HG02588 (cell line): ENCODE measurements at regions not wholly inside any gene's neighbourhood (a gene's known extent, or its start where the extent isn't known, plus 50 kb on each side); places are given as distances from the start of the nearest gene placed in this dataset.

Experiments used
- ATAC-seq: cut with Tn5 transposase; IDR thresholded peaks from one replicate; pipeline ENCODE4 v1.9.1; 2021; ENCODE audit warnings: mild to moderate bottlenecking, moderate library complexity; ENCODE audit not compliant: unreplicated experiment

DNA sequence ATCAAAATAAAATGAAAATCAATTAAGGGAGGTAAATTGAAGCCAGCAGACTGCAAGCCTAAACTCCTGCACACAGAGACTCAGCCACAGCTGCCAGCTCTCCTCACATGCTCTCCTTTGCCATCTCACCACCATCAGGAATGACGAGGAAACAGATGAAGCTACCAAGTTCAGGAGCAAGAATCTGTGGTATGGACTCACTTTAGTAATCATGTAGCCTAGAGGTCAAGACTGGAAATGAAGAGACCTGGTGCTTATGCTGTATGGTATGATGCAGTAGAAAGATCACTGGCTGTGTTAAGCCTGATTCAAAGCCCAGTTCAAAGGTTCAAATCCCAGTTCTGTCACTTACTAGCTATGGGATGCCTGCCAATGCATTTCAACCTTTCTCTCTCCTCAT, 78.9 kb upstream of the CAMK1G start:
- no peak for ATAC-seq

- ATAC-seq = no peak
These were observed 78.5 kb upstream of the CAMK1G start for GRCh38 chr1:209505044-209505443.

- ATAC-seq = no peak
These were observed 77.4 kb upstream of the CAMK1G start for GRCh38 chr1:209506101-209506500.

DNA sequence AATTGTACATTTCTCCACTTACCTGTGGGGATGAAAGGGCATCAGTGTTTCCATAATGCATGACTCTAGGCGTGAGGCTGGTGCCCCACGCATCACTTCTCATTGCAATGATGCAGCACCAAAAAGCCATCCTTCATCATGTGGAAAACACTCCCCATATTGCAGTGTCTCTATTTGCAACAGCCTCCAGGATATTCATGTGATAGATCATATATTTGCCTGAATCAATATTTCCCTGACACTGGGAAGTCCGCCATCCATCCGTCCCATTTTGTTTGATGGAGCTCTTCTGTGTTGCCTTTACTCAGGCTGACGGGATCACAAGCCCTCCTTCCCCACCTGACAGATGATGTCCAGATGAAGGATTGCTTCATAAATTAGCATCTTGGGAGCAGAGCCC, 74.5 kb upstream of the CAMK1G start:
- ATAC-seq = no peak

- no peak for ATAC-seq
These were observed 73.5 kb upstream of the CAMK1G start for GRCh38 chr1:209510063-209510462.

DNA sequence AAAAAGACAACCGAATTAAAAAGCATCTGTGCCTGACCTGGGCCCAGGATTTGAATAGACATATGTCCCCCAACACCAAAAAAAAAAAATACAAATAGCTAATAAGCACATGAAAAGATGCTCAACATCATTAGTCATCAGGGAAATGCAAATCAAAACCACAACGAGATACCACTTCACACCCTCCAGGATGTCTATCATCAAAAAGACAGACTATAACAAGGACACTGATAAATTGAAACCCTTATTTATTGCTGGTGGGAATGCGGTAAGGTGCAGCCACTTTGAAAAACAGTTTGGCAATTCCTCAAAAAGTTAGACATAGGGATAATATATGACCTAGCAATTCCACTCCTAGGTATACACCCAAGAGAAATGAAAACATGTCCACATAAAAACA, 72.3 kb upstream of the CAMK1G start:
- no peak for ATAC-seq

DNA sequence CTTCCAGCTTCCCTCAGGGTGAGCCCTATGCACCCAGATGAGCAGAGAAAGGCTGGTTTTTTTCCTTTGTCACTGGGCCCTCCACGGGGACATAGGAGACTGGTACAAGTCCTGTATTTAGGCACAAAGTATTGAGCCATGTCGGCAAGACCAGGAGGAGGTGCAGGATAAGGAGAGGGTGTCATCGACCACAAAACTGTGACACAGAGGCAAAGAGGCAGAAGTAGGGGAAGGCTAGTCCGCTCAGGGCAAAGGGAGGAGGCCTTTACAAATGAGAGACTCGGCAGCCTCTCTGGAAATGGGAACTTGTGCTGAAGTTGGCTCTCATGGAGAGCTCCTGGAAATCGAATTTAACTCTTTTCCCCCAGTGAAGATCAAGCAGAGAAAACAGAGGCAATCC, 70.7 kb upstream of the CAMK1G start:
- no peak for ATAC-seq

DNA sequence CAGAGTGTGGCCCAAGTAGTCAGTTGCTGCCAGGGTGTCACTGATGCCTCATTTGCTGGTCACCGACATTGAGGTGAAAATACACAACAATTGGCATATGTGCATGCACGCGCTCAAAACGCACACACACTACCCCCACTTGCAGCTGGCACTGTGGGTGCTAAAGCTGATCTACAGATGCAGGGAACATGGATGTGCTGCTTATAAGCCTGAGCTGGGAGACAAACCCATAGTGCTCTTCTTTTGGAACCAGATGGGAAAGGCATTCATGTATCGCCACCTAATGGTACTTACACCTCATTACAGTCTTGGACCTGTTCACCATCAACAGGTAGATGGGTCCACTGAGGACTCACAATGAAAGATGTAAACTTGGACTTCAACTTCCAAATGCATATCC, 70.3 kb upstream of the CAMK1G start:
- no peak for ATAC-seq

DNA sequence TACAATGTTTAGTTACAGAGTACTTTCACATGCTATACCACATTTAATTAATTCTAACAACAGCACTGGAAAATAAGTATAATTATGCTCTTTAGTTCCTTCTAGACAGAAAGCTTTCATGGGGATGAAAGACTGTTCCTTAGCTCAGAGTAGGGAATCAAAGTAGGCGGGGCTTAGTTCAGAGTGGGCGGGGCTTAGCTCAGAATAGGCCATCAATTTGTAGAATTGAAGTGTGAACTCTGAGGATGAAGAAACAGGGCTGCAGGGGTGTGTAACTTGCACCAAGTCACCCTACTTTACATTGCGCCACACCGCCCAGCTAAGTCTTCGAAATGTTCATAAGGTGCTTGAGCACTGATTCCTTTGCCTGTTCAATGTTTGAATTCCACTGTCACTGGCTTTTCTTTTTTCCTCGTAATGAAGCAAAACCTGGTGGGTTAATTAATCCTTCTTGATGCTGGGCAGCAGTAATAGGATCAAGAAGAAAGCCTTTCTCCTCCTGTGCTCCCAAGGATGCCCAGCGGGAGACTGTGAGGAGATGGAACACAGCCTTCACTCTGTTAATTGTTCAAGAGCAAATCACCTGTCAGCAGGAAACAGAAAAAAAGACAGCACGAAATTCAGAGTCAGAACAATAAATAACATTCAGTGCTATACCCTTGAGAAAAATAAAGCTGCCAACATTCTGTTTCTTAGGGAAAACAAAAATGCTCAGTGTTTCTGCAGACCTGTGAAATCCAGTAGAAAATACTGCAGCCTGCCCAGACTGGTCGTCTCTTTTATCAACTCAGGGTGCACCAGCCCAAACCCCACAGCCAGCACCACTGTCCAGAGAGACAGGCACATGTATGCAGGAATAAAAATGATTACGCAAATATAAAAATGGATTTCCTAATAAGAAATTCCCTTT, 66.5 kb upstream of the CAMK1G start:
- no peak for ATAC-seq

- ATAC-seq = no peak
These were observed 65.8 kb upstream of the CAMK1G start for GRCh38 chr1:209517681-209518050.

DNA sequence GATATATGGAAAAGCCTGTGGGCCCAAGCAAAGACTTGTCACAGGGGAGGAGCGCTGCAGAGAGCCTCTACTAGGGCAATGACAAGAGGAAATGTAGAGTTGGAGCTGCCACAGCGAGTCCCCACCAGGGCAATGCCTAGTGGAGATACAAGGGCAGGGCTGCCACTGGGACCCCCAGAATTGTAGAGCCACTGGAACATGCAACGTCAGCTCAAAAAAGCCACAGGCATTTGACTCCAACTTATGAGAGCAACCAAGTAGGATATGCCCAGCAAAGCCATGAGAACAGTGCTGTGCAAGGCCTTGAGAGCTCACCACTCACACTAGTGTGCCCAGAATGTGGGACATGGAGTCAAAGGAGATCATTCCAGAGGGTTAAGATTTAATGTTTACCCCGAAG, 63.7 kb upstream of the CAMK1G start:
- ATAC-seq = no peak

- ATAC-seq = no peak
These were observed 60.7 kb upstream of the CAMK1G start for GRCh38 chr1:209522826-209523225.

DNA sequence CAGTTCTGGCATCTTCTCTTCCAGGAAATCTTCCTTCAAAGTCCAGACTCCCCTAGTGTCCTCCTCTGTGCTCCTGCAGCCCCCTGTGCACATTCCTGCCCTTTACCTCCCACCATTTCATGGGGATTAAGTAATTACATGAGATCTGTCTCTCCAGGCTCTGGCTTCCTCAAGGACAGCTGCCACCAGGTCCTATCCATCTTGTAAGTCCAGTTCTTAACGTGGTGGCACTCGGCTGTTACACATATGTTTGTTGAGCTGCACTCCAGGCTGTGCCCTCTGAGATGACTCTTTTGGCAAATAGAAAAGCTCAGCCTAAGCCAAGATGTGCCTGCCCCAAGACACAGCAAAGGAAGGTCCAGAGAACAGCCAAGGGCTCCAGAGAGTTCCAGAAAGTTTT, 57.4 kb upstream of the CAMK1G start:
- ATAC-seq = no peak

DNA sequence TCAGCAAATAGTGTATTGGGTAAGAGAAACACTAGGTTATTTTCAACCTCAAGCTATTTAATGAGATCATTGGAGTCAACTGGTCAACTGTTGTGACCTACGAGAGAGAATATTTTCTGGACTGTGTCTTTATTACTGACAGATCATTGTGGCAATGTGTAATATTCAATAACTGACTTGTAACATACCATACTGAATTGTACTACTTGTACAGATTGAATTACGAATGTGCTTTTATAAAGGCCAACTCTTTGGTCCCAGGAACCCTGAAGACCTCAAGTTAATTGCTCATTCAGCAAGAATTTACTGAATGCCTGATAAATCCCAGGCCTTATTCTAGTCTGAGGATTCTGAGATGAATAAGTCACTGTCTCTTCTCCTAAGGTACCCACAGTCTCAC, 56.1 kb upstream of the CAMK1G start:
- ATAC-seq = no peak

GRCh38 chr1:209527993-209528717, 55.4 kb upstream of the CAMK1G start:
- no peak for ATAC-seq

- ATAC-seq = no peak
These were observed 54.3 kb upstream of the CAMK1G start for GRCh38 chr1:209529233-209529632.

- ATAC-seq = no peak
These were observed 52.5 kb upstream of the CAMK1G start for GRCh38 chr1:209531006-209531405.

DNA sequence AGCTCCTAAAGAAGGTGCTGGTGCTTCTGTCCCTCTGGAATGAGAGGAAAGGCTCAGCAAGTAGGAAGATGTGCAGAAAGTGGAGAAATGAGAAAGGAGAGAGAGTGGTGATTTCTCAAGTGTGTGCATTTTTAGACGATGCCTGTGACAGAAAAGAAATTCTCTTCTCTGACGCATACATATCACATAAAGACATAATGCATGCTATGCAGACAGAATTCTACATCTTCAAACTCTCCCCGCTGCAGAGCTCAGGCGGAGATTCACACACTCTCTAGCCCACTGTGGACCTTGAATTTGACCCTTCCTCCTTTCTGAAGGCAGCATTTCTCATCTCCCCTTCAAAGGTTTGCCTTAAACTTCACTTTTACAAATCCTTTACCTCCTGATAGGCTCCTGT, 52.0 kb upstream of the CAMK1G start:
- ATAC-seq = no peak
